HG02885 (cell line): ENCODE measurements at regions not wholly inside any gene's neighbourhood (a gene's known extent, or its start where the extent isn't known, plus 50 kb on each side); places are given as distances from the start of the nearest gene placed in this dataset.
"Not testable (repeated sequence)": the region's sequence is repeated elsewhere in the genome, so short reads cannot be mapped to it uniquely, and the experiment has no call there.

Experiments used
- ATAC-seq: cut with Tn5 transposase; IDR thresholded peaks from one replicate; pipeline ENCODE4 v1.9.1; 2021; ENCODE audit warnings: mild to moderate bottlenecking; ENCODE audit not compliant: unreplicated experiment, poor library complexity

DNA sequence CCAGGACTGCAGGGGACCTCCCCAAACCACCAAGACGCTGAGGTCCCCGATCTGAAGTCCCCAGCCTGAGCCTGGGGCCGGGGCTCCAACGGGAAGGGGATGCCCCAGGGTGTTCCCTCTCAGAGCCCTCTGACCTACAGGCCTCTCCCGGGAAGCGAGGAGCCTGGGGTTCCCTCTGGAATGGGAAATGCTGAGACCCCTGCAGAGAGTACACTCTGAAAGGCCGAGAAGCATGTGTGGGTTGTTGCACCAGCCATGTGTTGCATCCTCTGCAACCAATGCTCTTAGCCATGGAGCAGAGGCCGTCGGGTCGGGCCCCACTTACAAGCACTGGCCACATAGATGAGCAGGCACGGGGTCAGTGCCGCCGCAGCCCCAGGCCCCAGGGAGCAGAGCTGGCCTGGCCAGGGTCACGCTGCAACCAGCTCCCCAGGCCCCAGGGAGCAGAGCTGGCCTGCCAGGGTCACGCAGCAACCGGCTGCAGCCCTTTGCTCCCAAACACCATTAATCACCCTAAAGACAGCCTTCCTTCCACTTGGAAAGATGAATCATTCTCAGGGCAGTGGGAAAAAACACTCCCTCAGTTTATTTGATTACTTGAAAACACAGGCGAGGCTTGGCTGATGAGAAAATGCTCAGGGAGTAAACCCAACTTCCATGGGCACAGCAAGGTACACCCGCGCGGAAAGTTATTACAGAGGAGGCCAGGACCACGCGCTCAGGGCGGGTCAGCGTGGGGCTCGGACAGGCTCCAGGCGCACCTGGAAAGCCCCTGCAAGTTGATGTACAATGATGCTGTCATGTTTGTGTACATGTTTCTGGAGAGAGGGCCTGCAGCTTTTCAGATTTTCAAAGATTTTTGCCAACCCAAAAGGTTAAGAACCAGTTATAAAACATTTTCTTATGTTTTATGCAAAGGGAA is 78.0 kb upstream of the AFDN start:
- ATAC-seq, result no peak

DNA sequence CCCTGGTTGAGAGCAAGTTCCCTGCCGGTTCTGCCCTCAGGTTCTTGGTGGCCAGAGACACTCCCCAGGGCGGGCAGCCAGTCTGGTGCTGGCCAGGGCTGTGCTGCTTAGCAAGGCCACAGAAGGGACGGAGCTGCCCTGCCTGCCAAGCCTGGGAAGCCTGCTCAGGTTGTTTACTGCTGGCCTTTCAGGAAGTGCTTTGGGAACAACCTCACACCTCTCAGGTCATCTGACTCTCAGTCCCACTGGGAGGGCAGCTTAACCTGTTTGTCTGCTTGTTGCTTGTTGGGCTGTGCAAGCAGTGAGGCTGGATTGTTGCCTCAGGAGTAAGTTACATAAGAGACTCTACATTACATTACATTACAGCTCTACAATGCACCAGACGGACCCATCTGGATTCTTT is 75.8 kb upstream of the AFDN start:
- ATAC-seq, result no peak

DNA sequence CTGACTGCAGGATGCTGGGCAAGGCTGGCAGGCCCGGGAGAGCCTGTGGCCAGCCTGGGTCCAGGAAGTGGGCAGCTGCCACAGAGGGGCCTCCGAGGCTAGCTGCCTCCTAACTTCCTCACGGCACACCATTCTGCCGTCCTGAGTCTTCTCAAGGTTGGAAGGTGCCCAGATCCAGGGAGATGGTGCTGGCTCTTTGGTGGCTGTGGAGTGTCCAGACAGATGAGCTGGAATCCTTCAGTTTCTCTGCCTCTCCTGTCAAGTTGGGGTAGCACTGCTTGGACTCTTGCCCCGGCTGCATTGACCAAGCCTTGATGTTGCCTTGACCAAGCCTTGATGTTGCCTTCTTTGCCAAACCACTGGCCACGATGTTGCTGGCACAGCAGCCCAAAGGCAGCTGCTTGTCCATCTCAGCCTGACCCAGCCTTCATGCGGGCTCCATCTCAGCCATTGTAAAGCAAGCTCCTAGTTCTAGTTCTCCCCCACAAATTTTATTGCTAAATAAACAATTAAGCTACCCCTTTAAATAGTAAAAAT is 75.1 kb upstream of the AFDN start:
- ATAC-seq, result no peak

DNA sequence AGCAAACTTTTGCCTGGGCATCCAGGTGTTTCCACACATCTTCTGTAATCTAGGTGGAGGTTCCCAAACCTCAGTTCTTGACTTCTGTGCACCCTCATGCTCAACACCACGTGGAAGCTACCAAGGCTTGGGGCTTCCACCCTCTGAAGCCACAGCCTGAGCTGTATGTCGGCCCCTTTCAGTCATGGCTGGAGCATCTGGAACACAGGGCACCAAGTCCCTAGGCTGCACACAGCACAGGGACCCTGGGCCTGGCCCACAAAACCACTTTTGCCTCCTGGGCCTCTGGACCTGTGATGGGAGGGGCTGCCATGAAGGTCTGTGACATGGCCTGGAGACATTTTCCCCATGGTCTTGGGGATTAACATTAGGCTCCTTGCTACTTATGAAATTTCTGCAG is 73.4 kb upstream of the AFDN start:
- ATAC-seq, result not testable (repeated sequence)

DNA sequence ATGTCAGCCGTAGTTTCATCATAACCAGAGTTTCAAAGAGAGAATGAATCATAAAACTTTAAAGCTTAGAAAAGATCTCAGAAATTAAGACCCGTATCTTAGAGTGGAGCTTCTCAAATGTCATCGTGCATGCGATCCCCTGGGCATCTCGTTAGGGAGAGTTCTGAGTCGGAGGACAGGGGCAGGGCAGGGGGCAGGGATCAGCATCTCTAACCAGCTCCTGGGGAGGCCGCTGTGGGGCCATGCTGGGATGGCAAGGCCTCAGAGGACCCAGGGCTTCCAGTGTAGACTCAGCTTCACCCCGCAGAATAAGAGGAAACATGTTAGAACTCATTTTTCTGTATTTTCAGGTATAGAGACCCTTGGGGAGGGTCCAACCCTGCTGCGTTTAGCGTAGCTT is 72.0 kb upstream of the AFDN start:
- ATAC-seq, result no peak

DNA sequence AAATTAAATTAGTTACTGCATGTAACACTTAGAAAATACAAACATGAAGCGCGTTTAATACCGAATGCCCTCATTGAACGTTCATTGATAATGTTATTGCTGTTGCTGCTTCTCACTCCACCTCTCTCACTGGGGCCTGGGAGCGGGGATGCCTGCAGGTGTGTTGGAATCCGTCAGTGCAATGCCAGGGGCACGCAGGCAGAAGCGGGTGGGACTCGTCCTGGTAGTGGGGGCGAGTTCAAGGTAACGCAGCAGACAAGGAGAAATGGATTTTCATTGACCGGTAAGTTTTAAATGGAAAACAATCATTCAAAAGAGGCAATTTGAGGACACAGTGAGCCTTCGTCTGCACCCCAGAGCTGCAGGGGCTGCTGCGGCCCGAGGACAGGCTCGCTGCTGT is 71.2 kb upstream of the AFDN start:
- ATAC-seq, result no peak

DNA sequence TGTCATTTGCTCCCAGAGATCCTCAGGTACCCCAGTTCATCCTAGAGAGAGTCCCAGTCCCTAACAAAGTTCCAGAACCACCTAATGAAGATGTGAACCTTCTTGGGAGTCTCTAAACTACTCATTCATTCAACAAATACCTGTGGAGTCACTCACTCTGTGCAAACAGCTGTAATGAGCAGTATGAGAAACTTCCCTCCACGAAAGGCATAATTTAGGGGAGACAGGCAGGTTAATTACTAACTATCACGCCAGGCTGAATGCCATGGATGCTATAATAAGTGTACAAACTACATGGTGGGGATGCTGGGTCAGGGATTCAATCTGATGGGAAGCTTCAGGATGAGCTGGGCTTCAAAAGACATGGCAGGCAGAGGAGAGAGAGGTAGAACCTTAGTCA is 70.1 kb upstream of the AFDN start:
- ATAC-seq, result no peak

DNA sequence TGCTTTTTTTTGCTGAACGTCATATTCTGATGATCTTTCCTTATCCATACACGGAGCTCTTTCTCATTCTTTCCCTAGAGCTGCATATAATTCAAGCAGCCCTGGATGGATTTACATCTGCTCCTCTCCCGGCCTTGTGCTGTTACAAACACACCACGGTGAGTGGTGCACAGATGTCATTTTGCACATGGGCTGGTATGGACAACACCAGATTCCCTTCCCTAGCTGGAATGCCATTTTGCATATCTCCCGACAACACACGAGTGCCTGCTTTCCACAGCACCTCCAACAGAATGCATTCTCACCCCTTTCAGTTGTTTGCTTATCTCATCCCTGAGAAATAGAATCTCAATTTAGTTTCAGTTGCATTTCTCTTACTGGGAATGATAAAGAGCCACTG is 69.5 kb upstream of the AFDN start:
- no peak for ATAC-seq

DNA sequence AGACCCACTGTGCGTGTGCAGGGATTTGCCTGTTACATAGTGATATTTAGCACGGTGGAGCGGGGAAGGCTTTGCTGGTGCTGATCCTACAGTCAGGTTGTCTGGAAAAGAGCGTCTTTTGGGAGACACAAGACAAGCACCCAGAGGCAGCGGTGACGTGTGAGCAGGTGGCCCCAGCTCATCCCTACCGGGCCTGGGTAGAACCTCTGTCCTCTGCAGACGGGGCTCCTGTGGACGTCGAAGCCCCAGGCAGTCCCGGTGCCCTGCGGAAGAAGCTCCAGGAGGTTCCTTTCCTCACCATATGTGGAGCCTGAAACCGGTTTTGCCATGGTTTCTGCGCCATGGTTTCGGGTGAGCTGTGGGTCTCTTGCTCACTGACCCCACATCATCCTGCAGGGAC is 68.9 kb upstream of the AFDN start:
- ATAC-seq, result no peak

DNA sequence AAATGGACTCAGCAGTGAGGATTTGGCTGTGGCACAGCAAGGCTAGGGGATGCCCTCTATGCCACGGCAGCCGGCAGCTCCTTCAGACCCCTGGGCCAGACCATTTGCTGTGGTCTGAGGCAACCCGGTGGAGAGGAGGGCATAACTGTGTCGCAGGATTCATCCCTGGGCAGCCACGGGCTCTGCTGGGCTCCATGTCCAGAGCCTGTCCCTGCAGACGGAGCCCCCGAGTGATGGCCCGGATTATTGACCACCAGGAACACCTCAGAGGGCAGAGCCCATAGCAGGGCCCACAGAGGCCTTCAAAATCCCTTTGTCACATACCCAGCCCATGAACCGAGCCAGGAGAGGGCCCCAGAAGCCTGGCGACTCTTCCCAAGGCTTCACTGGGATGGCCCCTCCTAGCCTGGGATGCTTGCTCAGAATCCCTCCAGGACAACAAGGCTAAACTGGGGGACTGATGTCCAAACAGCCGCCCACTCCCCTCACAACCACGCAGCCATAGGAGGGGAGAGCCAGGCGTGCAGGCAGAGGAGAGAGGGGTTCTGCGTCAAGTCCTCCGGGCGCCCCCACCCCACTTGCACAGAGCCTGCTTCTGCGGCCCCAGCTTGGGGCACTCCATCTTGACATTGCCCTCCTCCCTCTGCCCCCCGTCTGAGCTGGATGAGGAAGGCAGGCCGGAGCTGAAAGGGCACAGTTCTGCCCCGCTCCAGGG is 68.2 kb upstream of the AFDN start:
- ATAC-seq, result no peak

DNA sequence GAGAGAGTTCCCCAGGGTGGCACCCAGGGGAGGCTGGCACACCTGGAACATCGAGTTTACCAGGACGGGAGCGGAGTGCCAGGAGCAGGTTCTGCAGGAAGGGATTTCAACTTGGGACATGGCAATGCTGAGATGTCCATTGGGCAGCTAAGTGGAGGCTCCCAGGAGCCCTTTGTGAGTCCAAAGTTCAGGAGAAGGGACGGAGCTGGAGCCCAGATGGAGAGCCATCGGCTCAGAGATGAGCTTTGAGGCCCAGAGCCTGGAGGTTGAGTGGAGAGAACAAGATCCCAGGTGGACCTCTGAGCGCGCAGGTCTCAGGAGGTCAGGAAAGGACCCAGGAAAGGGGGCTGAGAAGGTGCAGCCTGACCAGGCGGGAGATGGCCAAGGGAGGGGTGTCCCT is 67.5 kb upstream of the AFDN start:
- ATAC-seq, result no peak

DNA sequence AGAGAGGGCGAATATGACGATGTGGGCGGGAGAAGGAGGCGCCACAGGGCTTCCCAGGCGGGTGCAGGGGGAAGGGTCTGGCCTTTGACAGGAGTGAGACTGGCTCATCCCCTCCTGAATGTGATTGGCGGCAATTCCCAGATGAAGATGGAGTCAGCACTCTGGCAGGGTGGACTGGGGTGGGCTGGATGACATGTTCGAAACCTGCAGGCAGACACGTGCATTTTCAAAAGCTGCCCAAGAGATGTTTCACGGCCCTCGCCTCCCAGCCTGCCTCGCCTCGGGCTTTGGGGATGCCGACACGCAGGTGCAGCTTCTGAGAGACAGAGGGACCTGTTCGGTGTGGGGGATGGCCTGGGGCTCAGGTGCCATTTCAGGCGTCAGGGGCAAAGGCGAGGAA is 66.8 kb upstream of the AFDN start:
- no peak for ATAC-seq

DNA sequence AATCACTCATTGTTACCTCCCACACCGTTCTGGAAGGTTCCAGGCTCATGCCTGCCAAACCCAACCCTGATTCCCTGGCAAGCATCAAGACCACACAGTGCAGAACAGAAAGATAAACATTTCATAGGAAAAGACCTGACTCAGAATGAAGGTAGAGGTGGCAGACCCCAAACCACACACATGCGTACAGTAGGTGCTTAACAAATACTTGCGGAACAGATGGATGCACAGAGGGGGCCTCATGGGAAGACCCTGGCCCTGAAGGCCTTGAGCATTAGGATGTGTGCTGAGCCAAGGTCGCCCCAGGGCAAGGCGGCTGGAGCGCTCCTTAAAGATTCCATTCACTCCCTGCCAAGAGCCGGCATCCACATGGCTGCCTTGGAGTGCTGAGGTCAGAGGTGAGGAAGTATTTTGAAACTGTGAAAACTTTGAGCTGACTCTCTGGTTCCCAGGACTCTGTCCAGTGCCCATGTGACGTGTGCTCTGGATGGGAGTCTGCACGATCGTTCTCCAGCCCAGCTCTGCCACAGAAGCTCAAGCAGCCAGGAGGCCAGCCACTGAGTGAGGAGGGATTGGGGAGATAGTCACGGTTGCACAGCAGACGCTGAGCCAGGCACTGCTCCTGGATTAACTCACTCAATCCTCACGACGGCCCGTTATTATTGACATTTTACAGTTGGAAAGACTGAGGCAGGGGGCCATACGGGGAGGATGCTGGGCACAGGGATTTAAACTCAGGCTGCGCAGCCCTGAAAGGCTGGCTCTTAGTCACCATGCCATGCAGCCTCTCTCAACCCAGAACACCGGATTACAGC is 65.5 kb upstream of the AFDN start:
- ATAC-seq, result no peak

DNA sequence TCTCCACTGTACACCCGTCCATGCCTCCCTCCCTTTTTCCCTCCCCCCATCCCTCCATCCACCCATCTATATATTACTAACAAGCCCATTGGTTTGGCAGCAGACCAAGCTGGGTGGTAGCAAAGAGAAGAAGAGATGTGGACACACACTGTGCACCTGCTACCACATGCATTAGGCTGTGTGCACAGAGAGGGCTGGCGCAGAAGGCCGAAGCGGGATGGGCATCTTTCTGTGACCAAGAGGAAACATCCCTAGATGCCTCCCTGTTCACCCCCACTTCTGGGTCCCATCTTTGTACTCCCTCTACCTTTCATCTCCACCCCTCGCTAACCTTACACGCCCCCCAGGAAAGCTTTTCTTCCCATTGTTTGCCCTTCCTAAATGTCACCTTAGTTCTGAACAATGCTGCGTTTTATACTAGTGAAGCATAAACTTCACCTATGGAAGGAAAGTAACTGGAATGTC is 64.9 kb upstream of the AFDN start:
- no peak for ATAC-seq

DNA sequence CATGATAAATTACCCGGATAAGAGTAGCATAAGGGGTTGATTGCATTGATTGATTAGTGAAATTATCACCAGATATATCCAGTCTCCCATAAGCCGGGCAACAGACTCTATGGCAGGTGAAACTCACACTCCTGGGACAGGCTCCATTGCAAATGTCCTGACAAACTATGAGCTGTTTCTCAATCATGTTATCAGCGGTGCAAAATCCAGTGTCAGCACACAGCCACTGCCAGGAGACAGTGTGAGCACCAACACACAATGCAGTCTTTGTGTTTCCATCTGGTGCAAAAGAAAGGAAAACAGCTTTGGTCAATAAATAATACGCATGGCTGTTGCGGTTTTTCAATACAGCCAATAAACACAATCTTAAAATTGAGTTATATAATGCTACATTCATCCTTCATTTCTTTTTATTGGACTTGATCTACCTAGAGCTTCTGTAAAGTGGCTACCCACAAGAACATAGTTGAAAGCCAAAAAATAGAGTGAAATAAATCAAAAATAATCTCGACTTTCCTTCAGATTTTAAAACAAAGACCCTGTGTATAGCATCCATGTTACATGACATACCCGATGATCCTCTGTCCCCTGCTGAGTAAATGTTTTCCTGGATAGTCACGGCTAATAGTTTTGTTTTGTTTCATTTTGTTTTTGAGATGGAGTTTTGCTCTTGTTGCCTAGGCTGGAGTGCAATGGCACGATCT is 64.3 kb upstream of the AFDN start:
- ATAC-seq, result no peak

DNA sequence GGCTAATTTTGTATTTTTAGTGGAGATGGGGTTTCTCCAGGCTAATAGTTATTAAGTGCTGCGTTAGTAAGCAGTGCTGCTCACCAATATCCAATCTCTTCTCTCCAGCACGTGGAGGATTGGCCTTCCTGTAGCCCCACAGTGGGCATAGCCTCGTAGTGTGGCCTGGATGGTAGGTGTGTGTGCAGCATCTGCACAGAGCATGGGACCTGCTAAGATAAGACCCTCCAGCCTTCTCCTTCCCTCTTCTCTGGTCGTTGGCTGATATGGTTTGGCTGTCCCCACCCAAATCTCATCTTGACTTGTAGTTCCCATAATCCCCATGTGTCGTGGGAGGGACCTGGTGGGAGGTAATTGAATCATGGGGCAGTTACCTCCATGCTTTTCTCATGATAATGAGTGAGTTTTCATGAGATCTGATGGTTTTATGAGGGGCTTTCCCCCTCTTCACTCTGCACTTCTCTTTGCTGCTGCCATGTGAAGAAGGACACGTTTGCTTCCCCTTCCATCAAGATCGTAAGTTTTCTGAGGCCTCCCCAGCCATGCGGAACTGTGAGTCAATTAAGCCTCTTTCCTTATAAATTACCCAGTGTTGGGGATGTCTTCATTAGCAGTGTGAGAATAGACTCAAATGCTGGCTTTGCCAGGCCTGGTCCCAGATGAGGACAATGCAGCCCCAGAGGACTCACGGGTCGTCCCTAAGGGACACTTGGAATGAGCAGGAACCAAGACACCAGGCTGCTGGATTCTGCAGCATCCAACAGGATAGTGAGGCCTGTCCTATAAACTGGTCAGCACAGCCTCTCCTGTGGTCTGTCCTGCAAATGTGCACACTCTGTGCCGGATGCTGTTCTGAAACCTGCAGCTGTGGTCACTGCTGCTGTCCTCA is 63.4 kb upstream of the AFDN start:
- ATAC-seq, result no peak

DNA sequence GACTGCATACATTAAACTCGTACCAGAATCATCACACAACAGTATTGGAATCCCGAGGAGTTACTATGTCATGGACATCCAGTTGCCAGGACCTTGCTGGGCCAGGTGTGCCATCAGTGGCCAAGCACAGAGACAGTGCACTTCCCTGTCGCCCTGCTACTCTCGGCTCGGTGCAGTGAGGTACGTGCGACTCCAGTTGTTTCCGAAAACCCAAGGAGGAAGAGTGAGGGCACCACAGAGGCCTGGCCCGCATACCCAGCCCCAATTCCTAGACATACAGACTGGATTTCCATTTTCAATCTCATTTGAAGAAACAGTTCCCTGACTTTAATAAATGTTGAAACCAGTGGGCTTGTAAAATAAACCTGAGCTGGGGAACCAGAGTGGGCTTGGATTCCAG is 62.5 kb upstream of the AFDN start:
- no peak for ATAC-seq

DNA sequence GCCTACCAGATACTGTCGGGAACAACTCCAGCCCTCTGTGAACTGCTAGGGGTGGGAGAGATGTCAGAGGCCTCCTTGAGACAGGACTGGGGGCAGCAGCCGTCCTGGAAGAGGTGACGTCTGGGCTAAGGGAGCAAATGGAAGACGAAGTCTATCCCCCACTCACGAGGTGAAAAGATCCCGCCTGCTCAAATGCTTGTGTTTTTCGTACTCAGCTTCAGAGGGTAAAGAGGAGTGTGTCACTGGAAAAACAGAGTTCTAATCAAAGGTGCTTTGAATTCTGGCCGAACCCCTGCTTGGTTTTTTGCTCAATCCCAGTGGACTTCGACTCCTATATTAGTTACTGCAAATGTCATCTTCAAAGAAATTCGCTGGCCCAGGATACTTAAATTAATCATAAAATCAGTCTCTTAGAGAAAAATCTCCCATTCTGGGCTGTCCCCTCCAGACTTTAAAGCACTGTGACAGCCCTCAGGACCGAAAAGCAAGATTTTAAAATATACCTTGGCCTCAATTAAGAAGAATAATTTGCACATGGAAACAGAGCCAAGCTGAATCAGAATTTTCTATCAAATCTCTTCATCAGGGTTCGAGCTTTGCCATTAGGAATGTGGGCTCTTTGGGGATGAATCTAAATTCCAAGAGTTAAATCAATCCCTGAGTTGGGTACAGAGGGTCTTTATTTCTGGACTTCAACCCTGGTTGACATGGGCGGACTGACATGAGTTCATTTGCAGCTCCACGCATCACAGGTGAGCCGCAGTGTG is 61.8 kb upstream of the AFDN start:
- ATAC-seq, result no peak
